K562 (cell line): ENCODE measurements at regions not wholly inside any gene's neighbourhood (a gene's known extent, or its start where the extent isn't known, plus 50 kb on each side); places are given as distances from the start of the nearest gene placed in this dataset.

ENCODE experiments used
- ATAC-seq: fragments of 200-7000 bp; cut with Tn5 transposase; 3 replicates; pipeline ENCODE4 v1.9.1; 2020; ENCODE audit warnings: moderate library complexity
- BruUV-seq: library from RNA; stranded (reverse); fragments of 400-500 nt; replicated peaks from 2 replicates; lab custom pipeline; 2021; lab: Mats Ljungman, UMichigan
- CTCF ChIA-PET: fragments of 300-600 bp; formaldehyde crosslinking; extraction: SDS; loops from one replicate; lab custom pipeline; 2021; ENCODE audit warnings: low intra/inter-chr PET ratio; lab: Yijun Ruan, JAX
- POLR2A ChIA-PET: fragments of 300-600, 350-650 bp; sonication (Branson Sonifier 250); formaldehyde crosslinking; extraction: SDS; loops from one replicate; lab custom pipeline; 2021; ENCODE audit warnings: antibody characterized with exemption, inconsistent platforms; lab: Yijun Ruan, JAX
- DNase-seq, 4 experiments: peaks; one replicate each; pipeline versions ENCODE4 v3.0.0 to v3.0.0-alpha.2; 2011 to 2018; ENCODE audit warnings: low spot score in 3 of 4, mixed read lengths in 3 of 4; ENCODE audit errors: extremely low read depth in 1 of 4
- FAIRE-seq: peaks from 2 replicates; lab custom pipeline; 2011; peaks lifted over from hg19 to GRCh38; lab: Jason Lieb, UNC
- H2AFZ ChIP-seq: 2 replicates; pipeline ENCODE4 v1.6.0; 2011; ENCODE audit warnings: low read depth, low read length, control low read depth, inconsistent platforms
- H3K27ac ChIP-seq: fragments of 200-600 bp; 3 replicates; pipeline ENCODE4 v1.8.0; 2011; ENCODE audit warnings: low read depth, mild to moderate bottlenecking, control low read depth, inconsistent platforms, low read length, moderate library complexity, mixed read lengths; ENCODE audit errors: extremely low read depth
- H3K27me3 ChIP-seq, 2 experiments: fragments of 300-600 bp in 1 of 2; 2 replicates in 1 of 2; 3 replicates in 1 of 2; pipeline versions ENCODE4 v1.6.0 to v1.8.0; 2011; ENCODE audit warnings: inconsistent platforms in 2 of 2, low read length in 2 of 2, mild to moderate bottlenecking in 1 of 2, mixed read lengths in 1 of 2, moderate library complexity in 1 of 2; ENCODE audit not compliant: control insufficient read depth in 2 of 2, insufficient read depth in 2 of 2
- H3K36me3 ChIP-seq: fragments of 300-600 bp; 3 replicates; pipeline ENCODE4 v1.8.0; 2011; ENCODE audit warnings: mild to moderate bottlenecking, low read length, inconsistent platforms; ENCODE audit not compliant: control insufficient read depth, insufficient read depth
- H3K4me1 ChIP-seq, 2 experiments: fragments of 200-600 bp in 1 of 2; replicated peaks in 1 of 2; 2 replicates in 1 of 2; 3 replicates in 1 of 2; pipeline versions ENCODE4 v1.5.1 to v1.8.0; 2011; ENCODE audit warnings: inconsistent platforms in 2 of 2, low read length in 2 of 2, mild to moderate bottlenecking in 1 of 2, mixed read lengths in 1 of 2, moderate library complexity in 1 of 2; ENCODE audit not compliant: control insufficient read depth in 2 of 2, insufficient read depth in 2 of 2
- H3K4me2 ChIP-seq: 2 replicates; pipeline ENCODE4 v1.6.1; 2011; ENCODE audit warnings: low read length, control low read depth, inconsistent platforms, mixed read lengths; ENCODE audit not compliant: insufficient read depth
- H3K4me3 ChIP-seq: fragments of 200-600 bp; sonication (generic), shearing (Covaris generic); 2 replicates; pipeline ENCODE4 v1.5.1; 2016; ENCODE audit warnings: control low read depth, inconsistent platforms
- H3K79me2 ChIP-seq: fragments of 200-600 bp; 3 replicates; pipeline ENCODE4 v1.8.0; 2011; ENCODE audit warnings: low read length, inconsistent platforms; ENCODE audit not compliant: control insufficient read depth, insufficient read depth
- H3K9ac ChIP-seq, 2 experiments: 2 replicates each; pipeline versions ENCODE4 v1.6.0 to v1.6.1; 2011; ENCODE audit warnings: low read depth in 2 of 2, low read length in 2 of 2, control low read depth in 1 of 2, inconsistent platforms in 1 of 2, mild to moderate bottlenecking in 1 of 2, mixed read lengths in 1 of 2; ENCODE audit not compliant: insufficient read depth in 1 of 2
- H3K9me1 ChIP-seq: one replicate; pipeline ENCODE4 v1.6.0; 2011; ENCODE audit warnings: inconsistent platforms, mild to moderate bottlenecking, low read length, moderate library complexity; ENCODE audit not compliant: control insufficient read depth, insufficient read depth
- H3K9me3 ChIP-seq: replicated peaks from 2 replicates; pipeline ENCODE4 v1.5.1; 2011; ENCODE audit warnings: low read depth, low read length, inconsistent platforms; ENCODE audit not compliant: control insufficient read depth, insufficient read depth
- H4K20me1 ChIP-seq: replicated peaks from 2 replicates; pipeline ENCODE4 v1.6.1; 2011; ENCODE audit warnings: low read length, inconsistent platforms, mixed read lengths; ENCODE audit not compliant: control insufficient read depth, insufficient read depth
- CBFB ChIP-seq: sonication (generic); formaldehyde crosslinking; IDR thresholded peaks from 2 replicates; pipeline ENCODE4 v1.4.0; 2020; ENCODE audit warnings: mild to moderate bottlenecking, missing genetic modification reagents
- CBX1 ChIP-seq: sonication (generic); IDR thresholded peaks from 2 replicates; pipeline ENCODE4 v1.6.1; 2016; ENCODE audit warnings: antibody characterized with exemption, low read depth, mild to moderate bottlenecking
- CREBBP ChIP-seq: IDR thresholded peaks from one replicate; pipeline ENCODE4 v1.6.1; 2012; ENCODE audit warnings: low read depth, mild to moderate bottlenecking, control low read depth, inconsistent platforms, low read length
- FOXK2 ChIP-seq, 2 experiments: fragments of 450-650 bp; IDR thresholded peaks in 1 of 2; conservative IDR thresholded peaks in 1 of 2; 2 replicates each; pipeline ENCODE4 v1.6.1; 2016; ENCODE audit warnings: low read depth in 2 of 2, mild to moderate bottlenecking in 1 of 2
- STAT5B ChIP-seq: fragments of 250-450 bp; sonication (Bioruptor Pico); IDR thresholded peaks from 2 replicates; pipeline ENCODE4 v1.8.0; 2021; ENCODE audit warnings: mild to moderate bottlenecking, inconsistent platforms
- TRIM24 ChIP-seq, 2 experiments: fragments of 450-650 bp; IDR thresholded peaks; 2 replicates each; pipeline ENCODE4 v1.6.1; 2016
- ZNF41 ChIP-seq: fragments of 250-450 bp; sonication (Bioruptor Pico); conservative IDR thresholded peaks from 2 replicates; pipeline ENCODE4 v1.4.0; 2020; ENCODE audit warnings: mild to moderate bottlenecking
- ZNF518B ChIP-seq: fragments of 250-450 bp; sonication (Bioruptor Pico); IDR thresholded peaks from 2 replicates; pipeline ENCODE4 v1.5.0; 2021; ENCODE audit warnings: mild to moderate bottlenecking, moderate library complexity
- WGBS: fragments of 100-300 bp; shearing (Covaris generic); methylation state at CpG from one replicate; pipeline ENCODE4 v1.1.6; 2016; ENCODE audit warnings: low coverage, mixed read lengths; ENCODE audit not compliant: insufficient coverage; ENCODE audit errors: missing lambda C conversion rate; 5-methylcytosine and 5-hydroxymethylcytosine counted together
- in situ Hi-C: fragments of 300-500 bp; cut with MboI; formaldehyde crosslinking; loops from 4 replicates; pipeline ENCODE4 v1.15.0; 2018; ENCODE audit warnings: inconsistent platforms, mixed read lengths
- intact Hi-C: fragments of 100-400 bp; cut with micrococcal nuclease; formaldehyde crosslinking; loops from 2 replicates; pipeline ENCODE4 v1.14.2; 2022

- no peaks in the 10 kb centered on the region for H3K4me1 ChIP-seq
- no peaks in the 10 kb centered on the region for H3K9me1 ChIP-seq
- ATAC-seq, result no peak
- H3K27me3 ChIP-seq, result no peaks in the 10 kb centered on the region
- H3K9ac ChIP-seq, result no peak overlapping the region
- H3K9me3 ChIP-seq, result no peaks in the 10 kb centered on the region
- H3K79me2 ChIP-seq, result no peaks in the 10 kb centered on the region
- no peak for FAIRE-seq
- H4K20me1 ChIP-seq, result no peaks in the 10 kb centered on the region
- CTCF ChIA-PET, result no interaction called here
- TF ChIP-seq CBX1 (no peak), CREBBP (no peak), TRIM24 (IDR thresholded peaks at IDR 0.05) (no peak), ZNF518B (CRISPR knock-in tag) (no peak), FOXK2 (conservative IDR thresholded peaks at IDR 0.05 in 1 of 2, IDR thresholded peaks at IDR 0.05 in 1 of 2; ENCODE audit: low read depth in 2 of 2) (no peak), STAT5B (no peak), ZNF41 (CRISPR knock-in tag) (no peak), CBFB (no peak)
- WGBS, result 0% methylated on average over 3 of the region's 3 CpGs
- intact Hi-C loops (loop anchor here (10.0 kb wide), 1 partner anchor 1226 kb away; no protein-coding TSS in a partner anchor), in situ Hi-C loops (loop anchor here (5.0 kb wide), 1 partner anchor 81 kb away; no protein-coding TSS in a partner anchor)
- no peak overlapping the region for H2AFZ ChIP-seq
- no peak for DNase-seq
- no TSS peak for BruUV-seq
- no peak overlapping the region for H3K4me3 ChIP-seq
- no peaks in the 10 kb centered on the region for H3K36me3 ChIP-seq
- no peak overlapping the region for H3K27ac ChIP-seq
- H3K4me2 ChIP-seq, result no peak overlapping the region
- POLR2A ChIA-PET, result no interaction called here
Observed at GRCh38 chr1:219560856-219561255, 52.0 kb downstream of the ZC3H11B start.
